Lung microvascular endothelial cell (primary cell): ENCODE measurements at regions not wholly inside any gene's neighbourhood (a gene's known extent, or its start where the extent isn't known, plus 50 kb on each side); places are given as distances from the start of the nearest gene placed in this dataset.

ENCODE experiments used
- DNase-seq, 2 donors: peaks; one replicate each; pipeline versions ENCODE4 v3.0.0 to v3.0.0-alpha.2; 2010; ENCODE audit warnings: low read depth in 2 of 2

- DNase-seq, result no peak
Observed at GRCh38 chr2:128967646-128968045, 649.0 kb upstream of the HS6ST1 start.

- DNase-seq, result no peak
Observed at GRCh38 chr2:128969374-128969773, 650.7 kb upstream of the HS6ST1 start.

GRCh38 chr2:128970332-128971116 is 651.9 kb upstream of the HS6ST1 start:
- DNase-seq, result no peak

- DNase-seq, result no peak
Observed at GRCh38 chr2:128973566-128973965, 654.9 kb upstream of the HS6ST1 start.

- no peak for DNase-seq
Observed at GRCh38 chr2:128978212-128978611, 659.5 kb upstream of the HS6ST1 start.

GRCh38 chr2:128979182-128979581 is 660.5 kb upstream of the HS6ST1 start:
- DNase-seq, result no peak

- DNase-seq, result no peak
Observed at GRCh38 chr2:128980475-128980874, 661.8 kb upstream of the HS6ST1 start.

GRCh38 chr2:128981353-128981752 is 662.7 kb upstream of the HS6ST1 start:
- no peak for DNase-seq

- DNase-seq, result no peak
Observed at GRCh38 chr2:128982001-128982400, 663.3 kb upstream of the HS6ST1 start.

GRCh38 chr2:128982670-128983069 is 664.0 kb upstream of the HS6ST1 start:
- DNase-seq, result no peak

- DNase-seq, result no peak
Observed at GRCh38 chr2:128983094-128983493, 664.4 kb upstream of the HS6ST1 start.

GRCh38 chr2:128984081-128984480 is 665.4 kb upstream of the HS6ST1 start:
- DNase-seq, result no peak

GRCh38 chr2:128984855-128985254 is 666.2 kb upstream of the HS6ST1 start:
- no peak for DNase-seq

- DNase-seq, result no peak
Observed at GRCh38 chr2:128986026-128986715, 667.5 kb upstream of the HS6ST1 start.

- no peak for DNase-seq
Observed at GRCh38 chr2:128986867-128987268, 668.2 kb upstream of the HS6ST1 start.

GRCh38 chr2:128988326-128988725 is 669.7 kb upstream of the HS6ST1 start:
- DNase-seq, result no peak

- DNase-seq, result no peak
Observed at GRCh38 chr2:128988967-128989366, 670.3 kb upstream of the HS6ST1 start.

GRCh38 chr2:128995086-128995485 is 676.4 kb upstream of the HS6ST1 start:
- no peak for DNase-seq

- DNase-seq, result no peak
Observed at GRCh38 chr2:128996078-128996477, 677.4 kb upstream of the HS6ST1 start.

- DNase-seq, result no peak
Observed at GRCh38 chr2:128997166-128997866, 678.6 kb upstream of the HS6ST1 start.

- DNase-seq, result no peak
Observed at GRCh38 chr2:129001926-129002325, 683.3 kb upstream of the HS6ST1 start.

- DNase-seq, result no peak
Observed at GRCh38 chr2:129002751-129003150, 684.1 kb upstream of the HS6ST1 start.

GRCh38 chr2:129004485-129004884 is 685.8 kb upstream of the HS6ST1 start:
- DNase-seq, result no peak
